ENCODE measurements at regions not wholly inside any gene's neighbourhood (a gene's known extent, or its start where the extent isn't known, plus 50 kb on each side); places are given as distances from the start of the nearest gene placed in this dataset.

DNA sequence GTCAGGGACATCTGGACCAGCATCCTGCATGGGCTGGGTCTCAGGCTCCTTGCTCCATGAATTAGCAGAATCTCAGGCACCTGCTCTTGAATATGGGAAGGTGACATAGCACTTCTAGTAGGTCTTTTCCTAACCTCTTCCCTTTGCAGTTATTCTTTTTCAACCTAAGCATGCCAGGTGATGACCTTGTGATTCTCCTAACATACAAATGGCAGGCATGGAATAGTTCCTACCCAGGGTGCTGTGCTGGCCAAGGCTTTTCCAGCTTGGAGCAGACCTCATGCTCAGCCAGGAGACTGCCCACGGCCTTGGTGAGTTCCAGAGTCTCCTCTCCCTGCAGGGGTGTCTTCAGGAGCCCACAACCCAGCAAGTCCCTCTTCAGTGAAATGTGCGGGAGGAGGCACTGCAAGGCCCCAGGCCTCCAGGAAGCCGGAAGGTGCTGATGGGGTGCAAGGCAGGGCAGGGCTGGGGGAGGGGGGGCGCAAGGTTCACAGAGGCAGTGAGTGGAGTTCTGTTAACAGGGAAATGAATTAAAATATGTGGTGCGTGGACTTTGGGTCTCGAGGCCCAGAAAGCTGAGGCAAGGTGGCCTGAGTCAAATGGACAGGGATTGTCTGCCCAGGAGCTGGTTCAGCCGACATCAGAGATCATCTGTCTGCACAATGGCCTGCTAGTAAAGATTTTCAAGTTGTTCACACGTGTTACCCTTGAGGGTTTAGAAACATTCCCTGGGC lies 75.9 kb upstream of the SEPTIN5 start:
- Histone ChIP-seq H3K36me3 (ENCODE audit: control insufficient read depth in 2 of 3, insufficient read depth in 3 of 3, low read length in 3 of 3) (no peaks in the 10 kb centered on the region), H3K4me1 (ENCODE audit: control insufficient read depth in 2 of 2, insufficient read depth in 2 of 2, low read length in 2 of 2) (no peaks in the 10 kb centered on the region), H3K27me3 (ENCODE audit: control insufficient read depth in 2 of 2, insufficient read depth in 2 of 2, low read length in 2 of 2) (no peaks in the 10 kb centered on the region), H3K9me3 (ENCODE audit: control insufficient read depth in 2 of 3, low read length in 3 of 3) (no peaks in the 10 kb centered on the region), H3K4me3 (ENCODE audit: low read length) (no peak overlapping the region), H3K27ac (ENCODE audit: low read depth, low read length) (no peak overlapping the region)
- ChIA-PET POLR2A (no interaction called here), CTCF (no interaction called here)
- H3K36me3 Mint-ChIP-seq = no peaks in the 10 kb centered on the region
- H3K4me3 Mint-ChIP-seq = no peak overlapping the region
- no peaks in the 10 kb centered on the region for H3K4me1 Mint-ChIP-seq
- no peak overlapping the region for H3K27ac Mint-ChIP-seq
- intact Hi-C loops (cut with micrococcal nuclease) = no loop called here
- DNase-seq (no peak), ATAC-seq (no peak)
- peaks cover 0 to 7% (median 2%) of the 10 kb centered on the region in 5 donors for H3K27me3 Mint-ChIP-seq
- H3K9me3 Mint-ChIP-seq = no peaks in the 10 kb centered on the region

DNA sequence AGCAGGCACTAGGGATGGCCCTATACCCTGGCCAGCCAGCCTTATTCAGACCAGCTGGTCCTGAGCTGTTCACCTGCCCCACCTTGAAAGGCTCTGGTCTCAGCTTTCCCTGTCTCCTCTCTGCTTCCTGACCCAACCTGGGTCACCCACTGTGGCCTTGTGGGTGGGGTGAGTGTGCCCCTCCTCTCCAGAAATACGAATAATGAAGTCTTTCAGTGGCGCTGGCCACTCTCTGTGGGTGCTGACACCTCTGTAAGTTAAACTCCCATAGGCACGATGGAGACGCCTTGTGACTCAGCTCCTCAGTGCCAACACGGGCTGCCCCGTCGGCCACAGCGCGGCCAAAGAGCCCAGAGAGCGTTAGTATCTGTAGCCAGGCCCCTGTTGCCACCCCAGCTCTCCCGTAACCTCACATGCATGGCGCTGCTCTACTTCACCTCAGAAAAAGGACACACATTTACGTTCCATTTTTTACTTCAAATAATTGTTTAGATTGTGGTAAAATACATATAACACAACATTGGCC lies 74.6 kb upstream of the SEPTIN5 start:
- Mint-ChIP-seq H3K9me3 (no peaks in the 10 kb centered on the region), H3K4me3 (no peak overlapping the region), H3K36me3 (no peaks in the 10 kb centered on the region), H3K27me3 (peaks cover 4 to 7% (median 6%) of the 10 kb centered on the region in 5 donors), H3K27ac (no peak overlapping the region), H3K4me1 (no peaks in the 10 kb centered on the region)
- no peak overlapping the region for H3K4me3 ChIP-seq (ENCODE audit: low read length)
- no peak overlapping the region for H3K27ac ChIP-seq (ENCODE audit: low read depth, low read length)
- DNase-seq = no peak
- H3K9me3 ChIP-seq (ENCODE audit: control insufficient read depth in 2 of 3, low read length in 3 of 3) = no peaks in the 10 kb centered on the region
- intact Hi-C loops (cut with micrococcal nuclease) = no loop called here
- POLR2A ChIA-PET = no interaction called here
- no peaks in the 10 kb centered on the region for H3K36me3 ChIP-seq (ENCODE audit: control insufficient read depth in 2 of 3, insufficient read depth in 3 of 3, low read length in 3 of 3)
- no peak for ATAC-seq
- H3K27me3 ChIP-seq (ENCODE audit: control insufficient read depth in 2 of 2, insufficient read depth in 2 of 2, low read length in 2 of 2) = no peaks in the 10 kb centered on the region
- CTCF ChIA-PET = no interaction called here
- H3K4me1 ChIP-seq (ENCODE audit: control insufficient read depth in 2 of 2, insufficient read depth in 2 of 2, low read length in 2 of 2) = no peaks in the 10 kb centered on the region

DNA sequence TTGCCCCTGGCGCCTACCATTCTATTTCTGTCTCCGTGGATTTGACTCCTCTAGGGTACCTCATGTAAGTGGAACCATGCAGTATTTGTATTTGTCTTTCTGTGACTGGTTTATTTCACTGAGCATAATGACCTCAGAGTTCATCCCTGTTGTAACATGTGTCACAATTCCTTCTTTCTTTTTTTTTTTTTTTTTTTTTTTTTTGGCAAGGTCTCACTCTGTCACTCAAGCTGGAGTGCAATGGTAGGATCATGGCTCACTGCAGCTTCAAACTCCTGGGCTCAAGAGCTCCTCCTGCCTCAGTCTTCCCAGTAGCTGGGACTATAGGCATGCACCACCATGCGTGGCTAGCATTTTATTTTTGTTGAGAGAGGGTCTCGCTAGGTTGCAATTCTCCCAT lies 74.0 kb upstream of the SEPTIN5 start:
- H3K4me3 Mint-ChIP-seq = no peak overlapping the region
- ChIA-PET CTCF (no interaction called here), POLR2A (no interaction called here)
- Histone ChIP-seq H3K27ac (ENCODE audit: low read depth, low read length) (no peak overlapping the region), H3K9me3 (ENCODE audit: control insufficient read depth in 2 of 3, low read length in 3 of 3) (no peaks in the 10 kb centered on the region), H3K27me3 (ENCODE audit: control insufficient read depth in 2 of 2, insufficient read depth in 2 of 2, low read length in 2 of 2) (no peaks in the 10 kb centered on the region), H3K36me3 (ENCODE audit: control insufficient read depth in 2 of 3, insufficient read depth in 3 of 3, low read length in 3 of 3) (no peaks in the 10 kb centered on the region), H3K4me1 (ENCODE audit: control insufficient read depth in 2 of 2, insufficient read depth in 2 of 2, low read length in 2 of 2) (no peaks in the 10 kb centered on the region), H3K4me3 (ENCODE audit: low read length) (no peak overlapping the region)
- no peak for DNase-seq
- no peak for ATAC-seq
- peaks cover 10 to 13% (median 11%) of the 10 kb centered on the region in 5 donors for H3K27me3 Mint-ChIP-seq
- no peaks in the 10 kb centered on the region for H3K36me3 Mint-ChIP-seq
- no peaks in the 10 kb centered on the region for H3K4me1 Mint-ChIP-seq
- no peaks in the 10 kb centered on the region for H3K9me3 Mint-ChIP-seq
- no peak overlapping the region for H3K27ac Mint-ChIP-seq
- intact Hi-C loops (cut with micrococcal nuclease) = no loop called here

DNA sequence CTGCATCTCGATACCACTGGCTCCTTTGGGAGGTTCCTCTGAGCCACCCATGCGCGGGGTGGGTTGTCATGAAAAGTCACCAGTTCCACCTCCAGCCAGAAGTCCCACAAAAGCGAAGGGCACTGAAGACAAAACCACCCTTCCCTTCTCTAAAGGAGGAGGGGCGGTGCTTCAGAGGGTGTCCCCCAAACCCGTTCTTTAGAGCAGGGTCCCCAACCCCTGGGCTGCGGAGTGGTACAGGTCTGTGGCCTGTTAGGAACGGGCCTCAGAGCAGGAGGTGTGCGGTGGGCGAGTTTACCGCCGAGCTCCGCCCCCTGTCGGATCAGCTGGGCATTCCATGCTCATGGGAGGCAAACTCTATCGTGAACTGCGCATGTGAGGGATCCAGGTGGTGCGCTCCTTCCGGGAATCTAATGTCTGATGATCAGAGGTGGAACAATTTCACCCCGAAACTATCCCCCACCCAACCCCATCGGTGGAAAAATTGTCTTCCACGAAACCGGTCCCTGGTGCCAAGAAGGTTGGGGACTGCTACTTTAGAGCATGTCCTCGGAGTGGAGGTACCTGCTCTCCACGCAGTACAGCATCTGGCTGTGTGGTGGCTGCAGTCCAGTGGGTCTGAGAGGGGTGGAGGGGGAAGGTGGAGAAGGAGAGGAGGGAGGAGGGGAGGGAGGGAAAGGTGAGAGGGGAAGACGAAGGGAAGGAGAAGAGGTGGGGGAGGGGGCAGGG lies 72.9 kb upstream of the SEPTIN5 start:
- Mint-ChIP-seq H3K9me3 (peaks cover 0 to 2% (median 0%) of the 10 kb centered on the region in 11 donors), H3K4me3 (no peak overlapping the region), H3K36me3 (no peaks in the 10 kb centered on the region), H3K4me1 (no peaks in the 10 kb centered on the region), H3K27ac (no peak overlapping the region), H3K27me3 (peaks cover 15 to 19% (median 17%) of the 10 kb centered on the region in 5 donors)
- no peak overlapping the region for H3K27ac ChIP-seq (ENCODE audit: low read depth, low read length)
- POLR2A ChIA-PET = no interaction called here
- DNase-seq (no peak), ATAC-seq (no peak)
- H3K4me1 ChIP-seq (ENCODE audit: control insufficient read depth in 2 of 2, insufficient read depth in 2 of 2, low read length in 2 of 2) = no peaks in the 10 kb centered on the region
- intact Hi-C loops (cut with micrococcal nuclease) = no loop called here
- H3K36me3 ChIP-seq (ENCODE audit: control insufficient read depth in 2 of 3, insufficient read depth in 3 of 3, low read length in 3 of 3) = no peaks in the 10 kb centered on the region
- H3K4me3 ChIP-seq (ENCODE audit: low read length) = no peak overlapping the region
- H3K27me3 ChIP-seq (ENCODE audit: control insufficient read depth in 2 of 2, insufficient read depth in 2 of 2, low read length in 2 of 2) = no peaks in the 10 kb centered on the region
- CTCF ChIA-PET = no interaction called here
- no peaks in the 10 kb centered on the region for H3K9me3 ChIP-seq (ENCODE audit: control insufficient read depth in 2 of 3, low read length in 3 of 3)

DNA sequence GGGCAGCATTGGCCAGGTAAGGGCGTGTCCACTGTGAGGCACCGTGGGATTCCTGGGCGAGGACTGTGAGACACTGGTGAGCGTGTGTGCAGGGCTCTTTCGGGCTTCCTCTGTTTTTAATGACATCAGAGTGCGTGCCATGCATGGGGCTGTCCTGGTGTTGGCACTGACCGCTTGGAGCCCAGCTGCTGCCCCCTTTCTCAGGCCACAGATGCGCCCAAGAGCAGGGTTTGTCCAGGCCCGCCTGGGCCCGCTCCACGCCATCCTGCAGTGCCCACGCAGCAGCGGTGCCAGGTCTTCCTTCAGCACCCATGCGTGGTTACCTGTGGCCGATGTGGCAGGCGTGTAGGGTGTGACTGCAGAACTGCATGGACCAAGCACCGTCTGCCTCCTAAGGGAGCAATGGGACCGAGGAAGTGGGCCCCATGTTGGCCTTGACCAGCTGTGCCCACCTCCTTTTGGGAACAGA lies 72.3 kb upstream of the SEPTIN5 start:
- no peak overlapping the region for H3K27ac Mint-ChIP-seq
- Histone ChIP-seq H3K27me3 (ENCODE audit: control insufficient read depth in 2 of 2, insufficient read depth in 2 of 2, low read length in 2 of 2) (no peaks in the 10 kb centered on the region), H3K27ac (ENCODE audit: low read depth, low read length) (no peak overlapping the region), H3K4me1 (ENCODE audit: control insufficient read depth in 2 of 2, insufficient read depth in 2 of 2, low read length in 2 of 2) (no peaks in the 10 kb centered on the region), H3K9me3 (ENCODE audit: control insufficient read depth in 2 of 3, low read length in 3 of 3) (no peaks in the 10 kb centered on the region), H3K36me3 (ENCODE audit: control insufficient read depth in 2 of 3, insufficient read depth in 3 of 3, low read length in 3 of 3) (no peaks in the 10 kb centered on the region), H3K4me3 (ENCODE audit: low read length) (no peak overlapping the region)
- ATAC-seq (no peak), DNase-seq (no peak)
- intact Hi-C loops (cut with micrococcal nuclease) = no loop called here
- H3K36me3 Mint-ChIP-seq = no peaks in the 10 kb centered on the region
- H3K4me1 Mint-ChIP-seq = no peaks in the 10 kb centered on the region
- peaks cover 15 to 23% (median 17%) of the 10 kb centered on the region in 5 donors for H3K27me3 Mint-ChIP-seq
- peaks cover 0 to 8% (median 4%) of the 10 kb centered on the region in 11 donors for H3K9me3 Mint-ChIP-seq
- ChIA-PET CTCF (no interaction called here), POLR2A (no interaction called here)
- no peak overlapping the region for H3K4me3 Mint-ChIP-seq

DNA sequence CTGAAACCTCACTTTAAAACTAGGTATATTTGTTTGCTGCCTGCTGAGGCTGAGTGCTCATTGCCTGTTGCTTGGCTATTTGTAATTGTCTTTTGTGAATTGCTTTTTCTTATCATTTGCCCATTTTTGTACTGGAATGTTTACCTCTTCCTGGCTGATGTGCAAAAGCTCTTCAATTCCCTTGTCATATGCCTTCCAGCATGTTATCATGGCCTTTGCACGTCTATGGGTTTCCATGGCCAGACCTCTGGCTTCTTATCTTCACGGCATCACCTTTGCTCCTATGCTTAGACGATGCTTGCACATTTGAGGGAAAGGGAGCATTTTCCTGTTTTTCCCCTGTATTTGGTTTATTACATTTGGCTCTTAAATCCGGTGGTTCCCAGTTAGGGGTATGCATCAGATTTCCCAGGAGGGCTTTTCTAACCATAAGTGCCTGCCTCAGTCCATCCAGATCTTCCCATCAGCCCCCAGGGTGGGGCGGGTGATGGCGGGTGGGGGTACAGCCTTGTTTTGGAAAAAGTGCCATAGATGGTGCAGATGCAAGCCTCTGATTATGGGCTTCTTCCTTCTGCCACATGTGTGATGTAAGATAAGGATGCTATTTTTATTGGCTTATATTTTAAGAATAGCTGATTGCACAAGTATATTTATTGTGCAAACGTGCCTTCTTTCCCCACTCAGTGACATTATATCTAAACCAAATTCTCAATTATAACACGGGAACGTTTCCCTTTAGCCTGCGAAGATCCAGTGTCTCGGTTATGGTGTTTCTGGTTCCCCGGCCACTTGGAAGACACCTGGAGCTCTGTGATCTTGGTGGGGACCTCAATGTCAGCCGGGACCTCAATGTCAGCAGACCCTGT lies 70.6 kb upstream of the SEPTIN5 start:
- intact Hi-C loops (cut with micrococcal nuclease) = no loop called here
- no peaks in the 10 kb centered on the region for H3K4me1 Mint-ChIP-seq
- peaks cover 15 to 32% (median 25%) of the 10 kb centered on the region in 5 donors for H3K27me3 Mint-ChIP-seq
- H3K27me3 ChIP-seq (ENCODE audit: control insufficient read depth in 2 of 2, insufficient read depth in 2 of 2, low read length in 2 of 2) = no peaks in the 10 kb centered on the region
- H3K27ac ChIP-seq (ENCODE audit: low read depth, low read length) = no peak overlapping the region
- no peak overlapping the region for H3K4me3 ChIP-seq (ENCODE audit: low read length)
- peaks cover 3 to 8% (median 6%) of the 10 kb centered on the region in 5 donors for H3K36me3 Mint-ChIP-seq
- H3K36me3 ChIP-seq (ENCODE audit: control insufficient read depth in 2 of 3, insufficient read depth in 3 of 3, low read length in 3 of 3) = no peaks in the 10 kb centered on the region
- no peaks in the 10 kb centered on the region for H3K4me1 ChIP-seq (ENCODE audit: control insufficient read depth in 2 of 2, insufficient read depth in 2 of 2, low read length in 2 of 2)
- POLR2A ChIA-PET = no interaction called here
- H3K27ac Mint-ChIP-seq = no peak overlapping the region
- H3K9me3 Mint-ChIP-seq = peaks cover 0 to 21% (median 13%) of the 10 kb centered on the region in 11 donors
- ATAC-seq = peak; percentile 29
- CTCF ChIA-PET = interaction anchor here (0.6 kb wide), 1 partner anchor 38 kb away, joined by 6 read pairs; no protein-coding TSS in a partner anchor
- DNase-seq = no peak
- H3K9me3 ChIP-seq (ENCODE audit: control insufficient read depth in 2 of 3, low read length in 3 of 3) = peaks cover 0 to 10% (median 0%) of the 10 kb centered on the region in 3 experiments
- H3K4me3 Mint-ChIP-seq = no peak overlapping the region
